Nephron progenitor cell (in vitro differentiated cells): ENCODE measurements at regions not wholly inside any gene's neighbourhood (a gene's known extent, or its start where the extent isn't known, plus 50 kb on each side); places are given as distances from the start of the nearest gene placed in this dataset.
A peak's percentile ranks its signal among the peaks of the same experiment; 100 is the strongest.

Source experiments
- DNase-seq: peaks from one replicate; pipeline ENCODE4 v3.0.0; 2021
- H3K27ac Mint-ChIP-seq: 2 replicates; pipeline ENCODE4 v1.8.0; 2021; ENCODE audit warnings: mild to moderate bottlenecking, moderate library complexity, mixed read lengths
- H3K27me3 Mint-ChIP-seq: 2 replicates; pipeline ENCODE4 v1.8.0; 2021; ENCODE audit warnings: mild to moderate bottlenecking, low read depth, mixed read lengths; ENCODE audit not compliant: poor library complexity
- H3K36me3 Mint-ChIP-seq: 2 replicates; pipeline ENCODE4 v1.8.0; 2021; ENCODE audit warnings: low read depth, mixed read lengths
- H3K4me1 Mint-ChIP-seq: 2 replicates; pipeline ENCODE4 v1.8.0; 2021; ENCODE audit warnings: mixed read lengths
- H3K4me3 Mint-ChIP-seq: 2 replicates; pipeline ENCODE4 v1.8.0; 2021; ENCODE audit warnings: mild to moderate bottlenecking, moderate library complexity, mixed read lengths
- H3K9me3 Mint-ChIP-seq: 2 replicates; pipeline ENCODE4 v1.8.0; 2021; ENCODE audit warnings: mild to moderate bottlenecking, moderate library complexity, mixed read lengths
- TF ChIP-seq, protein P1 (sequence below): fragments of 200-600 bp; sonication (generic); IDR thresholded peaks from 2 replicates; pipeline ENCODE4 v1.5.0; 2021; ENCODE audit warnings: antibody characterized with exemption

DNA sequence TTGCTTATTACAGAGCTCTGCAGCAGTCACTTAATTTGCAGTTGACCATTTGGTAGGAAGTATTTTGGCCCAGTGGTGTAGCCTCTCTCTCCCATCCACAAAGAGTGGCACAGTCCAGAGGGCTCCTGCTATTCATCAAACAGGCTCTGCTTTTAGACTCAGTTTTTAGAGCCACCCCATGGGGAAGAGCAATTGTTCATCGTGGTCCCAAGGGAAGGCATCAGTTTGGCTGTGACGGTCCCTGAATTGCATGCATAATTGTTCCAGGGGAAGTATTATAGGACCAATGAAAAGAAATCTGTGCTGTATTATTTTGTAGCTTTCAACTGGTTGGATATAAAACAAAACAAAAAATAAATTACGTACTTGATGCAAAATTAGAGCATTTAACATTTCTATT is 799.0 kb downstream of the DACH1 start:
- TF ChIP-seq, protein P1, sequence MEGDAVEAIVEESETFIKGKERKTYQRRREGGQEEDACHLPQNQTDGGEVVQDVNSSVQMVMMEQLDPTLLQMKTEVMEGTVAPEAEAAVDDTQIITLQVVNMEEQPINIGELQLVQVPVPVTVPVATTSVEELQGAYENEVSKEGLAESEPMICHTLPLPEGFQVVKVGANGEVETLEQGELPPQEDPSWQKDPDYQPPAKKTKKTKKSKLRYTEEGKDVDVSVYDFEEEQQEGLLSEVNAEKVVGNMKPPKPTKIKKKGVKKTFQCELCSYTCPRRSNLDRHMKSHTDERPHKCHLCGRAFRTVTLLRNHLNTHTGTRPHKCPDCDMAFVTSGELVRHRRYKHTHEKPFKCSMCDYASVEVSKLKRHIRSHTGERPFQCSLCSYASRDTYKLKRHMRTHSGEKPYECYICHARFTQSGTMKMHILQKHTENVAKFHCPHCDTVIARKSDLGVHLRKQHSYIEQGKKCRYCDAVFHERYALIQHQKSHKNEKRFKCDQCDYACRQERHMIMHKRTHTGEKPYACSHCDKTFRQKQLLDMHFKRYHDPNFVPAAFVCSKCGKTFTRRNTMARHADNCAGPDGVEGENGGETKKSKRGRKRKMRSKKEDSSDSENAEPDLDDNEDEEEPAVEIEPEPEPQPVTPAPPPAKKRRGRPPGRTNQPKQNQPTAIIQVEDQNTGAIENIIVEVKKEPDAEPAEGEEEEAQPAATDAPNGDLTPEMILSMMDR = no peak
- H3K27ac Mint-ChIP-seq = no peak overlapping the region
- H3K36me3 Mint-ChIP-seq = no peaks in the 10 kb centered on the region
- H3K9me3 Mint-ChIP-seq = no peaks in the 10 kb centered on the region
- DNase-seq = no peak
- H3K4me3 Mint-ChIP-seq = no peak overlapping the region
- H3K27me3 Mint-ChIP-seq = no peaks in the 10 kb centered on the region
- H3K4me1 Mint-ChIP-seq = peaks cover 5% of the 10 kb centered on the region

DNA sequence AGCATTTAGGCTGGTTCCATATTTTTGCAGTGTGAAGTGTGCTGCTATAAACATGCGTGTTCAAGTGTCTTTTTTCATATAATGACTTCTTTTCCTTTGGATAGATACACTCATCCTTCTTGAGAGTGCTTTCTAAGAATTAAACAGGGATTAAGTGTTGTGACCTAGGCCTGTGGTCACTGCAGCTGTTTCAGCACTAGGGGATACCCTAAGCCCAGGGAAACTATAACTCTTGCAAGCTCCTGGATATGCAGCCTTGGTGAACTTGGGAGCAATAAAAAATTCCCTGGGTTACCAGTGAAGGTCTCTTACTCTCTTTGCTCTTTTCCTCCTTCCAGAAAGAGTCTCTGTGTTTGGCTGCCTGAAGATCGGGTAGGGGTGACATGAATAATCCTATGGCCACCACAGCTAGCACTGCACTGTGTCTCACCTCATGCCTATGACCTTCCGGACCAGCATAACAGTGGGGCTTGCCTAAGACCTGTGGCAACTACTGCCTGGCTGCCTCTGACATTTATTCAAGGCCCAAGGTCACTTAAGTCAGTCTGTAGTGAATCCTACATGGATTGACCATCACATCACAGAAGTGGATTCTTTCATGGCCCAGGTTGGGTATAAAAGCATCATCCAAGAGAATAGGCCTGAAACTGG is 799.7 kb downstream of the DACH1 start:
- H3K36me3 Mint-ChIP-seq = no peaks in the 10 kb centered on the region
- peaks cover under 1% of the 10 kb centered on the region for H3K9me3 Mint-ChIP-seq
- peaks cover 5% of the 10 kb centered on the region for H3K4me1 Mint-ChIP-seq
- no peaks in the 10 kb centered on the region for H3K27me3 Mint-ChIP-seq
- H3K27ac Mint-ChIP-seq = peak overlapping the region; percentile 40
- DNase-seq = no peak
- no peak overlapping the region for H3K4me3 Mint-ChIP-seq
- TF ChIP-seq, protein P1 = peak; percentile 35

DNA sequence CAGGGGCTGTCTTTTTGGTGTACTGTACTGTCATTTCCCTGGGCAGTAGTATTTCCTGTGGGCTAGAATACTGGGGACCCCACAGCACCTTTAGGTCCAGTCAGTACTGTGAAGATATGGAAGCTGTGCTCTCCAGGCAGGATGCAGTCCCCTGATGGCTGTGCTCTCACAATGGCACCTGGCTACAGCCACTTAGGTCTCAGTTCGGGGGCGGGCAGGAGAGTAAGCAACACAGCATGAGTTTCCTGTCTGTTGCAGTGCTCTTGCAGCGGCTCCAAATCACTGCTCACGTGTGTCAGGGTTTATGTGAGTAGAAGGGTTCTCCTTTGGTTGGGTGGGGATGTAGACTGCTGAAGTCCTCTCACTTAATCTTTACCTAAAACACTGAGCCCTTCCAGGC is 810.4 kb downstream of the DACH1 start:
- no peaks in the 10 kb centered on the region for H3K36me3 Mint-ChIP-seq
- no peaks in the 10 kb centered on the region for H3K27me3 Mint-ChIP-seq
- H3K27ac Mint-ChIP-seq = no peak overlapping the region
- no peak for DNase-seq
- H3K4me1 Mint-ChIP-seq = no peaks in the 10 kb centered on the region
- H3K9me3 Mint-ChIP-seq = peaks cover 31% of the 10 kb centered on the region
- TF ChIP-seq, protein P1 = no peak
- H3K4me3 Mint-ChIP-seq = no peak overlapping the region

DNA sequence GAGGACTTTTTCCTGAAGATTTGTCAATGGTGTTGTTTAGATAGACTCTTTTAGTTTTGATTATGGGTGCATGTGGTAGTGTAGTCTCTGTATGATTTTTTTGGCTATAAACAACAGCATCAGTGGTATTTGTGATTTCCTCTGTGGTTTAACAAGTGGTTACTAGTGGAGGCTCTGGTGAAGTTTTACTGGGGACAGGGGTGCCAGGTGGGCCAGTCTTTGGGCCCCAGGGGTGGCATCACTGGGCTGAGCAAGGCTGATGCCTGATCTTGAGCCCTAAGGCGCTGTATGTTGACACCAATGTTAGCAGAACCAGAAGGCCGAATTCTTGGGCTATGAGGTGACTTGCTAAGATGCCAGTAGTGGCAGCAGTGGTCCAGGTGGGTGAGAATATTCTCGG is 811.4 kb downstream of the DACH1 start:
- no peaks in the 10 kb centered on the region for H3K27me3 Mint-ChIP-seq
- H3K27ac Mint-ChIP-seq = no peak overlapping the region
- no peaks in the 10 kb centered on the region for H3K4me1 Mint-ChIP-seq
- no peaks in the 10 kb centered on the region for H3K36me3 Mint-ChIP-seq
- no peak overlapping the region for H3K4me3 Mint-ChIP-seq
- no peak for DNase-seq
- TF ChIP-seq, protein P1 = no peak
- H3K9me3 Mint-ChIP-seq = peaks cover 31% of the 10 kb centered on the region

DNA sequence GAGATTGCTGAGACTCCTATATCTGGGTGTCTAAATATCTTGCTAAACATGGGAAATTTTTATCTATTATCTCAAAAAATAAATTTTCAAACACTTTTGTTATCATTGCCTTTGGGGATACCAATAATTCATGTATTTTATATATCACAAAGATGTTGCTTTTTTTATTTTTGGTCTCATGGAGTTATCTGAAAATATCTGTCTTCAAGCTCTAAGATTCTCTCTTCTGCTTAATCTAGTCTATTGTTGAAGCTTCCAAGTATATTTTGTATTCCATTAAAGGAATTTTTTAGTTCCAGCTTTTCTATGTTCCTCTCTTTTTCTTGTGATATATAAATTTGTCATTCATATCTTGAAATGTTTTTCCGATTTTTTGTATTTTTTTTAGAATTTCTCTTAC is 812.0 kb downstream of the DACH1 start:
- Mint-ChIP-seq H3K4me3 (no peak overlapping the region), H3K9me3 (peaks cover 31% of the 10 kb centered on the region), H3K36me3 (no peaks in the 10 kb centered on the region), H3K27me3 (no peaks in the 10 kb centered on the region), H3K4me1 (no peaks in the 10 kb centered on the region), H3K27ac (no peak overlapping the region)
- TF ChIP-seq, protein P1 = no peak
- no peak for DNase-seq

DNA sequence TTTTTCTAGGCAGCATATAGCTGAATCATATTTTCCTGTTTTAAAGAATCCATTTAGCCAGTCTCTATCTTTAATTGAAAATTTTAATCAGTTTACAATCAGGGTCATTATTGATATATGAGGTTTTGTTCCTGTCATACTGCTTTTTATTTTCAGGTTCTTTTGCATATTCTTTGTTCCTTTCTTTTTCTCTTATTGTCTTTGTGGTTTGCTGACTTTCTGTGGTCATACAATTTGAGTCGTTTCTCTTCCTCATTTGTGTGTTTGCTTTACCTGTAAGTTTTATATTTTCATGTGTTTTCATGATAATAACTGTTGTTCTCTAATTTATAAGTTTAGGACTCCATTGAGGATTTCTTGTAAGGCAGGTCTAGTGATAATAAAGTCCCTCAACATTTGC is 812.6 kb downstream of the DACH1 start:
- H3K4me1 Mint-ChIP-seq = no peaks in the 10 kb centered on the region
- H3K9me3 Mint-ChIP-seq = peaks cover 31% of the 10 kb centered on the region
- no peaks in the 10 kb centered on the region for H3K36me3 Mint-ChIP-seq
- DNase-seq = no peak
- H3K27ac Mint-ChIP-seq = no peak overlapping the region
- no peaks in the 10 kb centered on the region for H3K27me3 Mint-ChIP-seq
- H3K4me3 Mint-ChIP-seq = no peak overlapping the region
- TF ChIP-seq, protein P1 = no peak
